SU-DHL-6 (cell line): ENCODE measurements at regions not wholly inside any gene's neighbourhood (a gene's known extent, or its start where the extent isn't known, plus 50 kb on each side); places are given as distances from the start of the nearest gene placed in this dataset.

ENCODE experiments used
- EZH2phosphoT487 ChIP-seq: fragments of 200-600 bp; sonication (generic), shearing (Covaris generic); conservative IDR thresholded peaks from 2 replicates; pipeline ENCODE4 v1.6.1; 2018; ENCODE audit warnings: mild to moderate bottlenecking, antibody characterized with exemption, low read length, moderate library complexity, mixed read lengths
- TF ChIP-seq, protein P1 (sequence below): fragments of 200-600 bp; sonication (generic); IDR thresholded peaks from one replicate; pipeline ENCODE4 v1.5.1; 2017; ENCODE audit warnings: antibody characterized with exemption, mild to moderate bottlenecking, low read length, moderate library complexity; ENCODE audit not compliant: insufficient read depth, poor library complexity, severe bottlenecking

DNA sequence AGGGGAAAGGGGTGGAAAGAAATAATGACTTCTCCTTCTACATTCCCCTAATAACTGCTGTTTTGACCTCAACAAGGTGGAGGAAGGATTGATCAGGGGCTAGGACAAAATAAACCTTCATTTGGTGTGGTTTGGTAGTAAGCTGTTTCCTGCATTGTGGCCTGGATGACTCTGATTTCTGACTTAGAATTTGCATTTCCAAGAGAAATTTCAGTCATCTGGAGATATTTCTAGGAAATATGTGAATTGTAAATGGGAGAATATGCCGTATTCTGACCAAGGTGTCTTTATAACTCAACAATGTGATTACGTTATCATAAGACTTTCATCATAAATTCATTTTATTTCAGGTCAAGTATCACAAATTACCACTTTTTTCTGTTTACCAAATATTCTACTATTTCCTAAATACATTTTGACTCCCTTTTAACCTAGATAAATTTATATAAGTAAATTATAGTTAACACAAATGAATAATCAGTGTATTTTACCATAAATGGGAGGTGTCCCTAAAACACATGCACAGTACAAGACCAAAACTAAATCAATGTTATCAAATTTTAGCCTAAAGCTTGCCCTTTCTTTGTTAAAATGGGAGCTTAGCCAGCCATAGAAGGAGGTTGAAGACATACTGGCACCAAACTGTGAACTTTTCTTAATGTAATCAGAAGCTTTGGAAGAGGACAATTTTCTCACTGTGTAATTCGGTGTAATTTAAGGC lies 828.8 kb downstream of the TMTC2 start:
- TF ChIP-seq, protein P1, sequence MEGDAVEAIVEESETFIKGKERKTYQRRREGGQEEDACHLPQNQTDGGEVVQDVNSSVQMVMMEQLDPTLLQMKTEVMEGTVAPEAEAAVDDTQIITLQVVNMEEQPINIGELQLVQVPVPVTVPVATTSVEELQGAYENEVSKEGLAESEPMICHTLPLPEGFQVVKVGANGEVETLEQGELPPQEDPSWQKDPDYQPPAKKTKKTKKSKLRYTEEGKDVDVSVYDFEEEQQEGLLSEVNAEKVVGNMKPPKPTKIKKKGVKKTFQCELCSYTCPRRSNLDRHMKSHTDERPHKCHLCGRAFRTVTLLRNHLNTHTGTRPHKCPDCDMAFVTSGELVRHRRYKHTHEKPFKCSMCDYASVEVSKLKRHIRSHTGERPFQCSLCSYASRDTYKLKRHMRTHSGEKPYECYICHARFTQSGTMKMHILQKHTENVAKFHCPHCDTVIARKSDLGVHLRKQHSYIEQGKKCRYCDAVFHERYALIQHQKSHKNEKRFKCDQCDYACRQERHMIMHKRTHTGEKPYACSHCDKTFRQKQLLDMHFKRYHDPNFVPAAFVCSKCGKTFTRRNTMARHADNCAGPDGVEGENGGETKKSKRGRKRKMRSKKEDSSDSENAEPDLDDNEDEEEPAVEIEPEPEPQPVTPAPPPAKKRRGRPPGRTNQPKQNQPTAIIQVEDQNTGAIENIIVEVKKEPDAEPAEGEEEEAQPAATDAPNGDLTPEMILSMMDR, result no peak
- TF ChIP-seq EZH2phosphoT487, result no peak
